HG03066 (cell line): ENCODE measurements at regions not wholly inside any gene's neighbourhood (a gene's known extent, or its start where the extent isn't known, plus 50 kb on each side); places are given as distances from the start of the nearest gene placed in this dataset.

Source experiments
- ATAC-seq: cut with Tn5 transposase; IDR thresholded peaks from one replicate; pipeline ENCODE4 v1.9.1; 2021; ENCODE audit warnings: low read depth; ENCODE audit not compliant: unreplicated experiment

DNA sequence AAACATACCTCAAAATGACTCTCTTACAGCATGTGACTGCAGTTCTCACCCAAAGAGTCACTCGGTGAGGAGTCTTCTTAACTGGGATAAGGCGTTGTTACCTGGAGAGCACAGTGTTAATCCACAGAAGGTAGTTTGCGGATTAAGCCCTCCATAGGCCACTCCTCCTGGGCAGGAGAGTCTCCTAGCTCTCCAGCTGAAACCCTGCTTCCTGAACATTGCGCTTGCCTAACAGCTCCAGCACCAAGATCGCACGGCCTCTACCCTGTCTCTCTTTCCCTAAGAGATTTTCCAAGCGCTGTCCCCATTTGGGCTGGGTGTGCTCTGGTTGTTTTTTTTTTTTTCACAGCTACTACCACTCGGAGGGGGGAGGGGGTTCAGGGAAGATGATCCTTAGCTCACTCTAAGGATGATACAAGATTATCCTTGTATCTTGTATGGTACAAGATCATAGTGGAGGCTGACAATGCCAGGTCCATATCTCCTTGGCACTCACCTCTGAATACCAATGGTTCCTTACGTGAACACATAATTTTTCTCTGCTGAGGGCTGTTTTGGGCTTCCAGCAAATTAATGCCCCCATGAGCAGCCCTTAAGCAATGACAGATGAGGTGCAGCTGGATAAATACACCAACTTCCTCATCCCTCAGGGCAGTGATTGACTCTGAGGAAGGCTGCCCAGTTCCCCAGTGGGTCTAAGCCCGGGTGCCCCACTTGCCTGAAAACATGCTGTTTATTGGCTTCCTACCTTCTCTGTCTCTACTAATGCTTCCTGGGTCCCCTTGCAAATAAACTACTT lies 185.2 kb upstream of the TSC22D2 start:
- ATAC-seq: no peak

DNA sequence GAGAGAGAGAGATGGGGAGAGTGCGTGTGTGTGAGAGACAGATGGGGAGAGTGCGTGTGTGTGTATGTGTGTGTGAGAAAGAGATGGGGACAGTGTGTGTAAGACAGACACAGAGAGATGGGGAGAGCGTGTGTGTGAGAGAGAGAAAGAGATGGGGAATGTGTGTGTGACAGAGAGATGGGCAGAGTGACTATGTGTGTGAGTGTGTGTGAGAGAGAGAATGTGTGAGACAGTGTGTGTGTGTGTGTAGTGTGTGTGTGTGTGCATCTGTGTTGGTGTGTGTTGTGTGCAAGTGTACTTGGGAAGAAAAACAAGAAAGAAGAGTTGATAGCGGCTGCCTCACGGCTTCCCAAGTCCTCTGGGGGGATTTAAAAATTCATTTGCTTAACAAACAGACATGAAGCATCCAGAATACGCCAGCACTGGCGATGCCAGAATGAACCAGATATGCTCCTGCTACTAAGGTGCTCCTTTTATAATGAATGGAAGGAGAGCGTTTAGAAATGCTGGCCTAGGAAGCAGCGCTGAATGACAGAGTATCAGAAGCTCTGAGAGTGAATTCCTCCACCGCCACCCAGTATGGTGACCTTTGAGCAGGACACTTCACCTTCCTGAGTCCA lies 186.1 kb upstream of the TSC22D2 start:
- ATAC-seq: no peak

DNA sequence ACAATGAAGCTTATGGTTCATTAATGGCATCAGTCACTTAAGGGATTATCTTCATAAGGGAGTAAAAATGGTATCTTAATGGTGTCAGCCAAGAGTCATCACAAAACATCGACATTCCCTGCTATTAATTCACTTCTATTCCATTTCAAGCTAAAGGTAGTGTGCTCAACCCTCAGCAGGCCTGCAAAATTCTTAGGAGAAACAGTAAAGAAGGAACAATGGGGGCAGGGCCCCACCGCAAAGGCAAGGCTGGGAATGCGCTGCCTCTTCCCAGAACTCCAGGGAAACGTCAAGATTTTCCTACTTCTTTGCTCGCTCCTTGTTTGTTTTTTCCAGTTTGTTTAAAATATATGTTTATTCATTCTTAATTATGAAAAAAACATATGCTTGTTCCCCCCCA lies 187.3 kb upstream of the TSC22D2 start:
- ATAC-seq: no peak

DNA sequence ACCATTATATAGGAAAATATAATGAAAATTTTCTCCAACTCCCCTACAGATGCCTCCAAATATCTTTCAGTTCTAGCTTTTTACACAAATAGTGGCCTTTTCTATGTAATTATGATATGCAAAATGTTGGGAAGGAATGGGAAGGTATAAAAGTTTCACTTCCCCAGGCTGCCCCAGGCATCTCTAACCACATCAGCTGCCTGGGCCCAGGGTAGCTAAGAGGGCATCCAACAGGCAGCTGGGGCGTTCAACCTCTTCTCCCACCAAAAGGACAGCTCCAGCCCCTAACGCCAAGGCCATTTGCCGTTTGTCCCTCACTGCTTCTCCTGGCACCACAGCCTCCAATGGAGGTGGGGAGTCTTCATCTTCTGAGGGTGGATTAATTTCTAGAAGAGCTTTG lies 188.1 kb upstream of the TSC22D2 start:
- ATAC-seq: no peak

DNA sequence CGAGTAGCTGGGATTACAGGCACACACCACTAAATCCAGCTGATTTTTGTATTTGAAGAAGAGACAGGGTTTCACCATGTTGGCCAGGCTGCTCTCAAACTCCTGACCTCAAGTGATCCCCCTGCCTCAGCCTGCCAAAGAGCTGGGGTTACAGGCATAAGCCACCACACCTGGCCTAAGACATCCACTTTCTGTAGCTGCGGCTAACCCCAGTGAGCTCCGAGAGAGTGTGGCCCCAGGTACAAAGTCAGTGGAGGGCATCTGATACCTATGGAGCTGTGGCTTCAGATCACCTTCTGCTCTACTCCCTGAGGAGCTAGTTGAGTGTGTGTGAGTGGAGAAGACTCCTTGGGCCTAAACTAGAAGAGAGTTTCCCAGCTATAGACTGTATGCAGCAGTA lies 189.3 kb upstream of the TSC22D2 start:
- no peak for ATAC-seq

DNA sequence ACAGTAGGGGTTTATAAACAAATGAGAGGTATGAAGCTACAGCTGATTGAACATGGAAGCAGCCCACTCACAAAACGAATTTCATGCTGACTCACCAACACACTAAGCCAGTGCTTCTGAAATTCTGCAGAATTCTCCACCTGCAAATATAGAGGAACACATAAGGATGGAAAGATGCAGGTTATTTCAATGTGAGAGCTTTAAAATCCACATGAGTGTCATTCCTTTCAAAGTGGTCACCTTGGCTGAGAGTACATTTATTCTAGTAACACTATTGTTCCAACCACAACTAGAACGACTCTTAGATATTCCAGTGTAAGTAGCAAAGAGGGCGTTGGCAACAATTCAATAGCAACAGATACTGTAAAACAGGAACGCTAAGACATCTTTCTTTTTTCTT lies 189.9 kb upstream of the TSC22D2 start:
- no peak for ATAC-seq

DNA sequence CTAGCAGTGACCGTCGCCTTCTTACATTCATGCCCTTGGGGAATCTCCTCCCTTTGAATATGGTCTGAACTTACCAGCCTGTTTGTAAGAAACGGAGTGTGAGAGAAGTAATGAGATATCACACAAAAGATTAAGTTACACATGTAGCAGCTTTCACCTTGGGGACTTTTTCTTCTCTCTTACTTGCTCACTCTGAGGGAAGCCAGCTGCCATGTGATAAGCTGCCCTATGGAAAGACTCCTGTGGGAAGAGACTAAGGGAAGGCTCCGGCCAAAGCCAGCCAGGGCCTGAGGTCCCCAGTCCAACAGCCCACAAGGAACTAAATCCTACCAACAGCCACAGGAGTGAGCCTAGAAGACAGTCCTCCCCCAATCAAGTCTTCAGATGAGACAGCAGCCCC lies 190.4 kb upstream of the TSC22D2 start:
- no peak for ATAC-seq

DNA sequence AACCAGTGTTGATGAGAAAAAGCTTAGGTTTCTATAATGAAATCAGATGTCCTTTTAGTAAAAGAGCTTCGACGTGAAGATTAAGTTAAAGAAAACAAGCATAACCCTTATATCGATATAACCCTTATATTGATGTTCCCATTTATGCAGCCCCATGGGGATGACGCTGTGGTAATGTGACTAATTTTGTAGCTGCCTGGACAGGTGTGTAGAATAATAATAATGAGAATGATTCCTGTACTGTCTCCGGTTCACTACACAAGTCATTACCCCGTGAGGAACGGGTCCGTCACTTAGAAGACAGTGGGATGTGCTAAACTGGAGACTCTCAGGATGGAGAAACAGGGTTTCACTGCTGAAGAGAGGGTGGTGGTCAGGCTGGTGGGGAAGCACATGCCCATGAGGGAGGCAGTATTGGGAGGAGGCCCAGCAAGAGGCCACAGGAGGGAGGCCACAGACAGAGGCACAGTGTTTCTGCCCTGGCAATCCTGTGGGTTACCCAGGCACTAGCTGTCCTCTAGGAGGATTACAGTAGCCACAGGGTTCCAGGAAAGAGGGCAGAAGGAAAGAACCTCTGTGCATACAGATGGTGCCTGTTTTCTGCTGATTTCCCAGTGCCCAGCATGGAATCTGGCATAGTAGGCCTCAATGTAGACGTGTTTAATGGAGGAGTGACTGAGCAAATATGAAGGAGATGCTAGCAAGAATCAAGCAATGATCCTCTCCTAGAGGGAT lies 191.1 kb upstream of the TSC22D2 start:
- ATAC-seq: no peak

DNA sequence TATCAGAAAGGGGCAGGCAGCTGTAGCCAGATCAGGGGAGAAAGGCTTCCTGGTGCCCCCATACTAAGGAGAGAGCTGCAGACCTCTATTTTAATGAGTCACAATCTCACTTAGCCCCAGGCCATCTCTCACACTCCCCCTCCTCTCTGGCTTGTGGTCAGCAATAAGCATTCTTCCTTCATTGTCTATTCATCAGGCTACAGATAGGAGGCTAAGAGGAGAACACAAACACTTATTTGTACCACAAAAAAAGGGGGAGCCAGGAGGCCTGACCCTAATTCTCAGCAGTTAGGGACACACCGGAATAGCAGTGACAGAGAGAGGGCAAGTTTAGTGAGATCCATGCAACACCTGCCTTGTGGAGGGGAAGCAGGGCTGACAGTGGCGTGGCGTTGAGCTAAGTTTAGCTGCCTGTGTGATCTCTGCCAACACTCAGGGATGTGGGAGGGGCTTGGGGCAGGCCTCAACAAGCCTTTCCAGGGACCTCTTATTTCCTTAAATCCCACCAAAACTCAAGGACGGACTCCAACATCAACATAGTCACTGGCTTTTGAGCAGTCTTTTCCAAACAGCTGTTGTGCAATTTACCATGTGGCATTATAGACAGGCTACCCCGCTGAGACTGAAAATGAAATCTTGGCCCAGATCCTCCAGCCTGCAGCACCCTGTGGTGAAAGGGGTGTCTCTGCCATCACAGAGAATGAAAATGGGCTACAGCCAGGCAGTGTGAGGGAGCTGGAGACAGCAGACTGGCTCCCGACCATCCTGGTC lies 191.9 kb upstream of the TSC22D2 start:
- no peak for ATAC-seq

DNA sequence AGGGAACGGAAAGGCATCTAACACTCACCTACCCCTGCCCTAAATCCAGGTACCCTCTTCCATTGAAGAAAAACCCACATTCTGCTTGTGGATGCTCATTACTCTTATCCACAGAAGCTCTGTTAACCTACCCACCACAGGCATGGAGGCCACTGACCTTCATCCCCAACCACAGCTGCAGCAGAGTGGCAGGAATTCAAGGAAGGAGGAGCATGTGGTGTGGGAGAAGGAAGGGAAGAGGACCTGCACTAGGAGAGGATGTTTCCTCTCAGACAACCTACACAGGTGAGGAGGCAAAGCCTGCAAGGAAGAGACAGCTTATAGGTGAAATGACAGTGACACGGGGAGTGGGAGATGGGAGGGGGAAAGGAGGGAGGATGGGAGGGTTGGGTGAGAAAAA lies 192.5 kb upstream of the TSC22D2 start:
- ATAC-seq: no peak

DNA sequence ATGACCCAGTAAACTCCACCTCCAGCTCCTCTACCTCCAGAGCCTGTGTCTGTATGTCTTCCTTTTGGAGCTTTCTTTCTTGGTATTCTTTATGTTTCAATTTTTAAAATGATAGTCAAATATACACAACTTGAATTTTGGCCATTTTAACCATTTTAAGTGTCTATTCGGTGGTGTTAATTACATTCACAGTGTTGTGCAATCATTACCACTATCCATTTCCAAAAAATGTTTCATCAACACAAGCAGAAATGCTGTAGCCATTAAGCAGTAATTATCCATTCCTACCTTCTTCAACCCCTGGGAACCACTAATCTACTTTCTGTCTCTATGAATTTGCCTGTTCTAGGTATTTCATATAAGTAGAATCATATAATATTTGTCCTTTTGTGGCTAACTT lies 194.5 kb upstream of the TSC22D2 start:
- ATAC-seq: no peak

DNA sequence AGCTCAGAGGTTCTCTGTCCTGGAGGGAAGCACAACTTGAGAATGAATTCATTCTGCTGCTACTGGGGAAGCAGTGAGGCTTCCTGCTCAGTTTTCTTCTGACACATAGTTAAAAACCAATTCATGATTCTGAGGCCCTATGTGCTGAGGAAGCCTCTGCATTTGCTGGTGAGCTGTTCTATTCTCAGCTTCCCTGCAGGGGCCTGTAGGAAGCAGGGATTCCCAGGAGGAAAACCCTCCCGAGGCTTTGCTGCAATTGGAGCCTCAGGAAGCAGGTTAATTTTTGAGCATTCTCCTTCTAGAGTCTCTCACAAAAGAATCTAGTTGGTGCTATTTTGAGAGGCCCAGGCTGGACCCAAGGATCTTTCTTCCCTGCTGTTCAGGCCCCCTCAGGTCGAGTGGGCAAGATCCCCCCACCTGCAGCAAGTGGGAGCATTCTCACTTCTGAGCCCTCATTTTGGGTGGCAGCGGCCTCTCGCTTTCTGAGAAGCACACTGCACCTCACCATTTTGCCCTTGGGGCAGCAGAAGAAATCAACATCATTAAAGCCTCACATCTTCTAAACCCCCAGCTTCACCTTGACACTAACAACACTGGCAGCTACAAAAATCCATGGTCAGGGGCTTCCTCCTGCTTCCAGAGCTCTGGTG lies 197.5 kb upstream of the TSC22D2 start:
- no peak for ATAC-seq

DNA sequence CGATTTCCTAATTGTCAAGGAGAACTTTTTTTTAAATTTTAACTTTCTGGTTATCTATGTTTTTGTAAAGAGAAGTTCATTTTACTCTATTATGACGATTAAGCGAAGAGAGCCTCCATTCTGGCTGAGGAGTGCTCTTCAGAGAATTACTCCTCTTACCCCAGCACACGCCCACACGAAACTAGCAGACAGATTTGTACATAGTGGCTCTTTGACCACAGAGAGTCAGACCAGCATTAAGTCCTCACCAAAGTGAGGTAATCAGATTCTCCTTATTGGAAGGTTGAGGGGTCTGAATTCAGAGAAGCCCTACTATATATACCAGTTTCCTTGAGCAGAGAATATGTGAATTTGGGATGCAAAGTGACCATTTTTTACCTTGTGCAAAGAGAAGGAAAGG lies 204.8 kb upstream of the TSC22D2 start:
- ATAC-seq: no peak

DNA sequence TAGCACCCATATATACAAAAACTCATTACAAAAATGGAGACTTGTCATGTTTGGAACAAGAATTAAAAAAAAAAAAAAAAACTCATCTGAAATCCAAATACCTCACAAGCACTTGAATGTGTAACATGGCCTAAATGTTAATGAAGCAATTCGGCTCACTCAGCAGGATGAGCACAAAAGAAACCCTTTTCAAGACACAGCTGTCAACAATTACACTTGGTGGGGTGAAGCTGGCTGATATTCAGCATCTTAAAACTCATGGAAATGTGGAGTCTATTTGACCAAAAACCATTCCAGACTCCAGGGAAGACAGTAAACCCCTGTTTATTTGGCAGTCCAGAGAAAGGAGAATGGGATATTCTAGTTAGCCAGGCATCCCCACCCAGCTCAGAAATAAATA lies 205.4 kb upstream of the TSC22D2 start:
- ATAC-seq: no peak

DNA sequence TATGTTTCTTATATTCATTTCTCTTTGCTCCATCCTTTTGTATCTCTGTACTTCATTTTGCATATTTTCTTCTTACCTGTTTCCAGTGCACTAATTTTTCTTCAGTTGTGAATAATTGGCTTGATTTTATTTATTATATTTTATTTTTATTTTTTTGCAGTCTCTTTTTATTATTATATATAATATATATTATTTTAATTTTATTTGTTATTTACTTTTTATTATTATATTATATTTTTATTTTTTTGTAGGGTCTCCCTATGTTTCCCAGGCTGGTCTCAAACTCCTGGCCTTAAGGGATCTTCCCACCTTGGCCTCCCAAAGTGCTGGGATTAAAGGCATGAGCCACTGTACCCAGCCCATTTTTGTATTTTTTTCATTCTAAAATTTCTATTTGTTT lies 213.1 kb upstream of the TSC22D2 start:
- no peak for ATAC-seq

DNA sequence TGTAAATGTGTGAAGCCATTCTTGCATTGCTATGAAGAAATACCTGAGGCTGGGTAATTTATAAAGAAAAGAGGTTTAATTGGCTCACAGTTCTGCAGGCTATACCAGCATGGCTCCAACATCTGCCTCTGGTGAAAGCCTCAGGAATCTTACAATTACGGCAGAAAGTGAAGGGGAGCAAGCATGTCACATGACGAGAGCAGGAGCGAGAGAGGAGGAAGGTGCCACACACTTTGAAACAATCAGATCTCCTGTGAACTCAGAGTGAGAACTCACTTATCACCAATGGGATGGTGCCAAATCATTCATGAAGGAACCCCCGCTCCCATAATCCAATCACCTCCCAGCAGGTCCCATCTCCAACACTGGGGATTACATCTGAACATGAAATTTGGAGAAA lies 213.6 kb upstream of the TSC22D2 start:
- ATAC-seq: no peak

DNA sequence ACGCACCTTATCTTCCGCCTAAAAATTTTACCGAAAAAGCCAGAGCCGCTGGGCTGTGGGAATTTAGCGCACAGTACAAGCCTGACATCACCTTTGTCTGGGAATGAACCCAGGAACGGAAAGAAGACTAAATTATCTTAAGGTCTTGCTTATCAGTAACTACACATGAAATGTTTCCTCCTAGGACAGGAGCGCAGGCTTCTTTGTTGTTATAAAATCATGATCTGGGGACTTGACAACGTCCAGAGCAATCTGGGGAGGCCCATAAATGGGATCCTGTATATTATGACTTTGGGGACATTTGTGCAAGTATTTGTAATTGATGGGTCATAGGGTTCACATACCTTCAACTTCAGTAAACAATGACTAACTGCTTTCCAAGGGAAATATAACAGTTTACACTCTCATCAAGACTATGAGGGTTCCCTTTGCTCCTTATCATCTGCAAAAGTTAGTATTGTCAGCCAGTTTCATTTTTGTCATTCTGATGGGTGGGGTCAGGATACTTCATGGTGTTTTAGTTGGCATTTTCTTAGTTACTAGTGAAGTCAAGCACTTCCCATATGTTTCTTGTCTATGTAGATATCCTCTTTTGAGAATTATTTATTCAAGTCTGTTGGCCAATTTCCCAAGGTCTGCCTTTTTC lies 213.9 kb upstream of the PFN2 start:
- no peak for ATAC-seq

DNA sequence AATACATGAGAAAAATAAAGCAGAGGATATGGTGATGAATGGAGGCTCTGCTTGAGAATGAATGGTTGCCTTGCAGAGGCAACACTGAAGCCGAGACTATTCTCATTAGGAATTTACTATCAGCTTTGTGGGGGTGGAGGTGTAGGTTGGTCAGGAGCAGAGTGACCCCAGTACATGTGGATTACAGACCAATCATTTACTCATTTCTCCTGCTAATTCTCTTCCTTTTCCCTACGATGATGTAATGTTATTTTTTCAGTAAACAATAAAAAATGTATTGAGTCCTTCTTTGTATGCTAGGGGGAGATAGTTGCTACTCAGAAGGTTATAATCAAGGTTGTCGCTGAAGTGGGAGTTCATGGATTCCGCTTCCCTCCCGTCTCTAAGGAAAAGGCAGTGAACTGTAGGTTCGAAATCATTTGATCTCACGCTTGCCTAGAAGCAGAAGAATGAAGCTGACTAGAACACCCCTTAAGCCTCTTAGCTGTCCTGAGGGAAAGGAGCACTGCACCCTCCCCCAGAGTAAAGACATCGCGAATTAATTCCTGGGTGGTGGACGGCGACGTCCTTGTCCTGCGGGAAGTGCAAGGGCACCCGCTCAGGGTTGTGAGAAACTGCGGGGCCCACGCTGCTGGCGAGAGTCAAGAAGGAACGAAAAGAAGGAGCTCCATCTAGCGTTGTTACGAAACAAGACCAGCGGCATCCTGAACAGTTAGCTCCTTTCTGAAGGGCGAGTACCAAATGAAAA lies 213.2 kb upstream of the PFN2 start:
- peak; percentile 93 for ATAC-seq

DNA sequence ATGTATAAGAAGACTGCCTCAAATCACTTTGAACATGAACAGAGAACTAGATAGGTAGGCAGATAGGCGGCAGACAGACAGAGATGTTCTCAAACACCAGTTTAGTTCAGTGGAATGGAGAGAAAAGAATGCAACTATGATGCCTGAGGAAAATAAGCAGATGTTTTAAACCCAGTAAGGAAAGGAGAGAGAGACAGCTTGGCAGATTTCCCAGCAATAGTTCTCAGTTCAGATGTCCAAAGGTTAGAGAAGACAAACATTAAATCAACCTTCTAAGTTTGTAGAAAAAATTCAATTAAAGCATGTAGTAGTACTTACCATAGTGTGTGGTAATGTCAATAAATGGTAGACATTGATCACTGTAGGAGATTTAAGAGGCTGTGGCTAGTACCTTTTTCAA lies 209.6 kb upstream of the PFN2 start:
- ATAC-seq: no peak
